ENCODE measurements at regions not wholly inside any gene's neighbourhood (a gene's known extent, or its start where the extent isn't known, plus 50 kb on each side); places are given as distances from the start of the nearest gene placed in this dataset.

- TF ChIP-seq, protein P1, sequence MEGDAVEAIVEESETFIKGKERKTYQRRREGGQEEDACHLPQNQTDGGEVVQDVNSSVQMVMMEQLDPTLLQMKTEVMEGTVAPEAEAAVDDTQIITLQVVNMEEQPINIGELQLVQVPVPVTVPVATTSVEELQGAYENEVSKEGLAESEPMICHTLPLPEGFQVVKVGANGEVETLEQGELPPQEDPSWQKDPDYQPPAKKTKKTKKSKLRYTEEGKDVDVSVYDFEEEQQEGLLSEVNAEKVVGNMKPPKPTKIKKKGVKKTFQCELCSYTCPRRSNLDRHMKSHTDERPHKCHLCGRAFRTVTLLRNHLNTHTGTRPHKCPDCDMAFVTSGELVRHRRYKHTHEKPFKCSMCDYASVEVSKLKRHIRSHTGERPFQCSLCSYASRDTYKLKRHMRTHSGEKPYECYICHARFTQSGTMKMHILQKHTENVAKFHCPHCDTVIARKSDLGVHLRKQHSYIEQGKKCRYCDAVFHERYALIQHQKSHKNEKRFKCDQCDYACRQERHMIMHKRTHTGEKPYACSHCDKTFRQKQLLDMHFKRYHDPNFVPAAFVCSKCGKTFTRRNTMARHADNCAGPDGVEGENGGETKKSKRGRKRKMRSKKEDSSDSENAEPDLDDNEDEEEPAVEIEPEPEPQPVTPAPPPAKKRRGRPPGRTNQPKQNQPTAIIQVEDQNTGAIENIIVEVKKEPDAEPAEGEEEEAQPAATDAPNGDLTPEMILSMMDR (IDR thresholded peaks at IDR 0.05; ENCODE audit: control extremely low read depth in 1 of 3, insufficient read depth in 1 of 3, low read depth in 1 of 3, low read length in 3 of 3), result no peak
- TF ChIP-seq KDM1A (IDR thresholded peaks at IDR 0.05; ENCODE audit: borderline replicate concordance, low read length) (no peak), SIN3A (conservative IDR thresholded peaks at IDR 0.05 in 1 of 2, IDR thresholded peaks at IDR 0.05 in 1 of 2; ENCODE audit: low read depth in 1 of 2, low read length in 2 of 2) (no peak), RAD21 (IDR thresholded peaks at IDR 0.05 in 1 of 2, conservative IDR thresholded peaks at IDR 0.05 in 1 of 2; ENCODE audit: low read depth in 2 of 2, low read length in 2 of 2) (no peak), YY1 (IDR thresholded peaks at IDR 0.05; ENCODE audit: low read depth, low read length) (no peak), EZH2 (IDR thresholded peaks at IDR 0.05; ENCODE audit: low read depth, low read length, severe bottlenecking) (no peak), BRCA1 (IDR thresholded peaks at IDR 0.05; ENCODE audit: low read depth, low read length) (no peak), POLR2A (IDR thresholded peaks at IDR 0.05; ENCODE audit: control extremely low read depth in 1 of 2, low read depth in 2 of 2, low read length in 2 of 2) (no peak), JUND (IDR thresholded peaks at IDR 0.05; ENCODE audit: low read length) (no peak)
Measured at GRCh38 chr6:138592749-138593123, 93.4 kb upstream of the NHSL1 start.
